Endothelial cell (in vitro differentiated cells): ENCODE measurements at regions not wholly inside any gene's neighbourhood (a gene's known extent, or its start where the extent isn't known, plus 50 kb on each side); places are given as distances from the start of the nearest gene placed in this dataset.

Experiments used
- DNase-seq: peaks from one replicate; pipeline ENCODE4 v3.0.0; 2021; ENCODE audit warnings: low spot score
- H3K27ac Mint-ChIP-seq: one replicate; pipeline ENCODE4 v1.8.0; 2021; ENCODE audit warnings: mixed read lengths, inconsistent platforms; ENCODE audit not compliant: unreplicated experiment
- H3K27me3 Mint-ChIP-seq: one replicate; pipeline ENCODE4 v1.8.0; 2021; ENCODE audit warnings: mild to moderate bottlenecking, moderate library complexity, mixed read lengths, inconsistent platforms; ENCODE audit not compliant: unreplicated experiment
- H3K36me3 Mint-ChIP-seq: one replicate; pipeline ENCODE4 v1.8.0; 2021; ENCODE audit warnings: mild to moderate bottlenecking, low read depth, mixed read lengths, inconsistent platforms; ENCODE audit not compliant: unreplicated experiment
- H3K4me1 Mint-ChIP-seq: one replicate; pipeline ENCODE4 v1.8.0; 2021; ENCODE audit warnings: mild to moderate bottlenecking, mixed read lengths, inconsistent platforms; ENCODE audit not compliant: unreplicated experiment
- H3K4me3 Mint-ChIP-seq: one replicate; pipeline ENCODE4 v1.8.0; 2021; ENCODE audit warnings: mild to moderate bottlenecking, mixed read lengths, inconsistent platforms; ENCODE audit not compliant: unreplicated experiment
- H3K9me3 Mint-ChIP-seq: one replicate; pipeline ENCODE4 v1.8.0; 2021; ENCODE audit warnings: mixed read lengths, inconsistent platforms; ENCODE audit not compliant: unreplicated experiment
- CTCF ChIP-seq: fragments of 200-600 bp; sonication (generic); IDR thresholded peaks from one replicate; pipeline ENCODE4 v1.5.0; 2021; ENCODE audit warnings: antibody characterized with exemption; ENCODE audit not compliant: unreplicated experiment

- TF ChIP-seq CTCF: no peak
- H3K4me1 Mint-ChIP-seq: no peaks in the 10 kb centered on the region
- no peaks in the 10 kb centered on the region for H3K9me3 Mint-ChIP-seq
- H3K27ac Mint-ChIP-seq: no peak overlapping the region
- H3K36me3 Mint-ChIP-seq: peaks cover 4% of the 10 kb centered on the region
- H3K27me3 Mint-ChIP-seq: no peaks in the 10 kb centered on the region
- no peak for DNase-seq
- no peak overlapping the region for H3K4me3 Mint-ChIP-seq
Observed at GRCh38 chr2:41337956-41338355, 709.9 kb upstream of the PKDCC start.

GRCh38 chr2:41344529-41344928, 703.3 kb upstream of the PKDCC start:
- DNase-seq: no peak
- Mint-ChIP-seq H3K27ac (no peak overlapping the region), H3K9me3 (no peaks in the 10 kb centered on the region)

GRCh38 chr2:41353060-41353459, 694.8 kb upstream of the PKDCC start:
- no peak overlapping the region for H3K27ac Mint-ChIP-seq
- H3K27me3 Mint-ChIP-seq: no peaks in the 10 kb centered on the region
- H3K4me3 Mint-ChIP-seq: no peak overlapping the region
- H3K36me3 Mint-ChIP-seq: no peaks in the 10 kb centered on the region
- no peaks in the 10 kb centered on the region for H3K9me3 Mint-ChIP-seq
- H3K4me1 Mint-ChIP-seq: no peaks in the 10 kb centered on the region
- TF ChIP-seq CTCF: no peak
- no peak for DNase-seq

More at GRCh38 chr2:41344529-41344928, 703.3 kb upstream of the PKDCC start:
- TF ChIP-seq CTCF: no peak
- H3K36me3 Mint-ChIP-seq: no peaks in the 10 kb centered on the region
- no peaks in the 10 kb centered on the region for H3K27me3 Mint-ChIP-seq
- H3K4me1 Mint-ChIP-seq: no peaks in the 10 kb centered on the region
- H3K4me3 Mint-ChIP-seq: no peak overlapping the region

GRCh38 chr2:41355794-41356193, 692.0 kb upstream of the PKDCC start:
- no peaks in the 10 kb centered on the region for H3K27me3 Mint-ChIP-seq
- no peak overlapping the region for H3K27ac Mint-ChIP-seq
- no peaks in the 10 kb centered on the region for H3K4me1 Mint-ChIP-seq
- no peaks in the 10 kb centered on the region for H3K36me3 Mint-ChIP-seq
- no peaks in the 10 kb centered on the region for H3K9me3 Mint-ChIP-seq
- no peak for TF ChIP-seq CTCF
- DNase-seq: no peak
- no peak overlapping the region for H3K4me3 Mint-ChIP-seq

- no peak overlapping the region for H3K4me3 Mint-ChIP-seq
- no peak overlapping the region for H3K27ac Mint-ChIP-seq
- H3K36me3 Mint-ChIP-seq: peaks cover 8% of the 10 kb centered on the region
- no peak for DNase-seq
- no peaks in the 10 kb centered on the region for H3K9me3 Mint-ChIP-seq
- no peaks in the 10 kb centered on the region for H3K27me3 Mint-ChIP-seq
- no peaks in the 10 kb centered on the region for H3K4me1 Mint-ChIP-seq
- no peak for TF ChIP-seq CTCF
Observed at GRCh38 chr2:41364842-41365241, 683.0 kb upstream of the PKDCC start.
